ENCODE measurements at regions not wholly inside any gene's neighbourhood (a gene's known extent, or its start where the extent isn't known, plus 50 kb on each side); places are given as distances from the start of the nearest gene placed in this dataset.

- Histone ChIP-seq H2AK5ac (ENCODE audit: low read length) (no peak overlapping the region), H3K36me3 (ENCODE audit: control insufficient read depth in 1 of 2, insufficient read depth in 2 of 2, low read length in 2 of 2) (no peaks in the 10 kb centered on the region), H3K14ac (ENCODE audit: low read length) (no peak overlapping the region), H3K18ac (ENCODE audit: low read length) (no peak overlapping the region), H2BK5ac (ENCODE audit: low read depth, low read length, poor library complexity) (no peak overlapping the region), H4K91ac (ENCODE audit: low read depth, low read length) (no peak overlapping the region), H3K4me1 (ENCODE audit: control insufficient read depth in 1 of 2, insufficient read depth in 2 of 2, low read length in 2 of 2) (no peaks in the 10 kb centered on the region), H4K12ac (ENCODE audit: low read depth, low read length) (no peak overlapping the region), H2BK120ac (ENCODE audit: insufficient read depth, low read length, poor library complexity) (no peak overlapping the region), H3K27ac (ENCODE audit: low read depth, low read length) (no peak overlapping the region), H3K27me3 (ENCODE audit: insufficient read depth, low read length) (no peaks in the 10 kb centered on the region), H3K23ac (ENCODE audit: low read length) (no peak overlapping the region), H3K9me3 (ENCODE audit: insufficient read depth, low read depth, low read length) (peaks cover 6% of the 10 kb centered on the region), H3K4ac (ENCODE audit: low read depth, low read length) (no peak overlapping the region), H3K4me2 (ENCODE audit: low read length) (no peak overlapping the region), H4K8ac (ENCODE audit: low read depth, low read length) (no peak overlapping the region), H2BK12ac (ENCODE audit: low read length) (no peak overlapping the region), H3K79me1 (ENCODE audit: low read length) (no peaks in the 10 kb centered on the region), H3K79me2 (ENCODE audit: control insufficient read depth, insufficient read depth, low read length, poor library complexity) (no peaks in the 10 kb centered on the region), H3K4me3 (ENCODE audit: low read depth, low read length) (no peak overlapping the region), H2AFZ (ENCODE audit: insufficient read depth, low read length, poor library complexity) (no peak overlapping the region), H3K9ac (ENCODE audit: low read length) (no peak overlapping the region)
- no peak for DNase-seq
- no CpG with 5 or more reads among the region's 9 CpGs for WGBS (ENCODE audit: extremely low coverage, insufficient coverage, insufficient read length)
Observed at GRCh38 chr2:240209493-240209892, 69.0 kb upstream of the OTOS start.

- Histone ChIP-seq H3K79me2 (ENCODE audit: control insufficient read depth, insufficient read depth, low read length, poor library complexity) (no peaks in the 10 kb centered on the region), H2BK12ac (ENCODE audit: low read length) (no peak overlapping the region), H3K18ac (ENCODE audit: low read length) (no peak overlapping the region), H2BK5ac (ENCODE audit: low read depth, low read length, poor library complexity) (no peak overlapping the region), H3K4me3 (ENCODE audit: low read depth, low read length) (no peak overlapping the region), H3K4me2 (ENCODE audit: low read length) (no peak overlapping the region), H2BK120ac (ENCODE audit: insufficient read depth, low read length, poor library complexity) (no peak overlapping the region), H2AFZ (ENCODE audit: insufficient read depth, low read length, poor library complexity) (no peak overlapping the region), H4K12ac (ENCODE audit: low read depth, low read length) (no peak overlapping the region), H3K9ac (ENCODE audit: low read length) (no peak overlapping the region), H2AK5ac (ENCODE audit: low read length) (no peak overlapping the region), H3K27me3 (ENCODE audit: insufficient read depth, low read length) (no peaks in the 10 kb centered on the region), H3K79me1 (ENCODE audit: low read length) (no peaks in the 10 kb centered on the region), H3K4me1 (ENCODE audit: control insufficient read depth in 1 of 2, insufficient read depth in 2 of 2, low read length in 2 of 2) (no peaks in the 10 kb centered on the region), H4K91ac (ENCODE audit: low read depth, low read length) (no peak overlapping the region), H3K9me3 (ENCODE audit: insufficient read depth, low read depth, low read length) (peaks cover 3% of the 10 kb centered on the region), H4K8ac (ENCODE audit: low read depth, low read length) (no peak overlapping the region), H3K14ac (ENCODE audit: low read length) (no peak overlapping the region), H3K36me3 (ENCODE audit: control insufficient read depth in 1 of 2, insufficient read depth in 2 of 2, low read length in 2 of 2) (no peaks in the 10 kb centered on the region), H3K4ac (ENCODE audit: low read depth, low read length) (no peak overlapping the region), H3K23ac (ENCODE audit: low read length) (no peak overlapping the region), H3K27ac (ENCODE audit: low read depth, low read length) (no peak overlapping the region)
- DNase-seq, result no peak
- WGBS (ENCODE audit: extremely low coverage, insufficient coverage, insufficient read length), result no CpG with 5 or more reads among the region's 22 CpGs
Observed at GRCh38 chr2:240210198-240210965, 69.9 kb upstream of the OTOS start.

- H3K79me2 ChIP-seq (ENCODE audit: control insufficient read depth, insufficient read depth, low read length, poor library complexity), result no peaks in the 10 kb centered on the region
- H4K91ac ChIP-seq (ENCODE audit: low read depth, low read length), result no peak overlapping the region
- H2BK5ac ChIP-seq (ENCODE audit: low read depth, low read length, poor library complexity), result no peak overlapping the region
- no peak overlapping the region for H4K12ac ChIP-seq (ENCODE audit: low read depth, low read length)
- no peak overlapping the region for H2AFZ ChIP-seq (ENCODE audit: insufficient read depth, low read length, poor library complexity)
- no peak overlapping the region for H3K27ac ChIP-seq (ENCODE audit: low read depth, low read length)
- H2BK12ac ChIP-seq (ENCODE audit: low read length), result no peak overlapping the region
- no peaks in the 10 kb centered on the region for H3K36me3 ChIP-seq (ENCODE audit: control insufficient read depth in 1 of 2, insufficient read depth in 2 of 2, low read length in 2 of 2)
- no peak overlapping the region for H3K4ac ChIP-seq (ENCODE audit: low read depth, low read length)
- H3K18ac ChIP-seq (ENCODE audit: low read length), result no peak overlapping the region
- no peak overlapping the region for H2AK5ac ChIP-seq (ENCODE audit: low read length)
- H3K23ac ChIP-seq (ENCODE audit: low read length), result no peak overlapping the region
- no peak for DNase-seq
- H3K14ac ChIP-seq (ENCODE audit: low read length), result no peak overlapping the region
- H3K9me3 ChIP-seq (ENCODE audit: insufficient read depth, low read depth, low read length), result peaks cover 2% of the 10 kb centered on the region
- H2BK120ac ChIP-seq (ENCODE audit: insufficient read depth, low read length, poor library complexity), result no peak overlapping the region
- WGBS (ENCODE audit: extremely low coverage, insufficient coverage, insufficient read length), result no CpG with 5 or more reads among the region's 8 CpGs
- no peak overlapping the region for H3K4me3 ChIP-seq (ENCODE audit: low read depth, low read length)
- H3K79me1 ChIP-seq (ENCODE audit: low read length), result no peaks in the 10 kb centered on the region
- H3K4me1 ChIP-seq (ENCODE audit: control insufficient read depth in 1 of 2, insufficient read depth in 2 of 2, low read length in 2 of 2), result no peaks in the 10 kb centered on the region
- H3K27me3 ChIP-seq (ENCODE audit: insufficient read depth, low read length), result no peaks in the 10 kb centered on the region
- no peak overlapping the region for H4K8ac ChIP-seq (ENCODE audit: low read depth, low read length)
- H3K4me2 ChIP-seq (ENCODE audit: low read length), result no peak overlapping the region
- H3K9ac ChIP-seq (ENCODE audit: low read length), result no peak overlapping the region
Observed at GRCh38 chr2:240211096-240211495, 70.6 kb upstream of the OTOS start.

GRCh38 chr2:240211598-240212424 is 71.4 kb upstream of the OTOS start:
- H3K27me3 ChIP-seq (ENCODE audit: insufficient read depth, low read length), result no peaks in the 10 kb centered on the region
- H2BK5ac ChIP-seq (ENCODE audit: low read depth, low read length, poor library complexity), result no peak overlapping the region

More at GRCh38 chr2:240211598-240212424, 71.4 kb upstream of the OTOS start:
- Histone ChIP-seq H3K23ac (ENCODE audit: low read length) (no peak overlapping the region), H3K18ac (ENCODE audit: low read length) (no peak overlapping the region), H3K4me3 (ENCODE audit: low read depth, low read length) (peak overlapping the region; percentile 8), H4K8ac (ENCODE audit: low read depth, low read length) (no peak overlapping the region), H3K4ac (ENCODE audit: low read depth, low read length) (no peak overlapping the region), H2BK120ac (ENCODE audit: insufficient read depth, low read length, poor library complexity) (no peak overlapping the region), H2AFZ (ENCODE audit: insufficient read depth, low read length, poor library complexity) (no peak overlapping the region), H4K12ac (ENCODE audit: low read depth, low read length) (no peak overlapping the region), H3K4me1 (ENCODE audit: control insufficient read depth in 1 of 2, insufficient read depth in 2 of 2, low read length in 2 of 2) (no peaks in the 10 kb centered on the region), H3K36me3 (ENCODE audit: control insufficient read depth in 1 of 2, insufficient read depth in 2 of 2, low read length in 2 of 2) (no peaks in the 10 kb centered on the region), H2AK5ac (ENCODE audit: low read length) (no peak overlapping the region), H2BK12ac (ENCODE audit: low read length) (no peak overlapping the region), H3K9me3 (ENCODE audit: insufficient read depth, low read depth, low read length) (peaks cover 2% of the 10 kb centered on the region), H3K79me1 (ENCODE audit: low read length) (no peaks in the 10 kb centered on the region), H3K9ac (ENCODE audit: low read length) (no peak overlapping the region), H3K27ac (ENCODE audit: low read depth, low read length) (no peak overlapping the region), H4K91ac (ENCODE audit: low read depth, low read length) (no peak overlapping the region), H3K14ac (ENCODE audit: low read length) (no peak overlapping the region), H3K4me2 (ENCODE audit: low read length) (no peak overlapping the region), H3K79me2 (ENCODE audit: control insufficient read depth, insufficient read depth, low read length, poor library complexity) (no peaks in the 10 kb centered on the region)
- no CpG with 5 or more reads among the region's 17 CpGs for WGBS (ENCODE audit: extremely low coverage, insufficient coverage, insufficient read length)
- no peak for DNase-seq
